ENCODE measurements at regions not wholly inside any gene's neighbourhood (a gene's known extent, or its start where the extent isn't known, plus 50 kb on each side); places are given as distances from the start of the nearest gene placed in this dataset.

DNA sequence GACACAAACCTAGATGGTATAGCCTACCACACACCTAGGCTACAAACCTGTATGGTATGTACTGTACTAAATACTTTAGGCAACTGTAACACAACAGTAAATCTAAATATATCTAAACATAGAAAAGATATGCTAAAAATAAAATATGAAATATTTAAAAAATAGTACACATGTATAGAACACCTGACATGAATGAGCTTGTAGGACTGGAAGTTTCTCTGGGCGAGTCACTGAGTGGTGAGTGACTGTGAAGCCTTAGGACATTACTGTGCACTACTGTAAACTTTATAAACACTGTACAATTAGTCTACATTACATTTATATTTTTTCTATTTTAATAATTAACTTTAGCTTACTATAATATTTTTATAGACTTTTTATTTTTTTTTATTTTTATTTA is 1301.3 kb downstream of the FAM181B start:
- H3K9ac ChIP-seq (ENCODE audit: insufficient read depth, low read depth, low read length): no peak overlapping the region
- TF ChIP-seq ZNF251 (CRISPR knock-in tag; IDR thresholded peaks at IDR 0.05) (no peak), PITX1 (CRISPR knock-in tag; IDR thresholded peaks at IDR 0.05) (no peak), HNRNPL (IDR thresholded peaks at IDR 0.05; ENCODE audit: low read depth, low read length) (no peak), ZBTB44 (CRISPR knock-in tag; IDR thresholded peaks at IDR 0.05) (no peak), TRIM24 (CRISPR knock-in tag; IDR thresholded peaks at IDR 0.05) (no peak), ERF (CRISPR knock-in tag; IDR thresholded peaks at IDR 0.05) (no peak), ZNF101 (CRISPR knock-in tag; IDR thresholded peaks at IDR 0.05; ENCODE audit: borderline replicate concordance, low read depth) (no peak), ZNF567 (CRISPR knock-in tag; IDR thresholded peaks at IDR 0.05; ENCODE audit: borderline replicate concordance) (no peak), NR2F2 (IDR thresholded peaks at IDR 0.05; ENCODE audit: borderline replicate concordance, low read depth) (no peak), IRX3 (CRISPR knock-in tag; IDR thresholded peaks at IDR 0.05; ENCODE audit: borderline replicate concordance, low read depth) (no peak), RAD21 (CRISPR knock-in tag; IDR thresholded peaks at IDR 0.05) (no peak), ZNF619 (CRISPR knock-in tag; IDR thresholded peaks at IDR 0.05) (no peak)
- no peak overlapping the region for H3K27ac ChIP-seq (ENCODE audit: extremely low read length, insufficient read depth, low read length)
- CTCF ChIA-PET (ENCODE audit: low intra/inter-chr PET ratio, low total read pairs): no interaction called here
- POLR2A ChIA-PET: no interaction called here
- WGBS (ENCODE audit: low lambda C conversion rate): 10% methylated on average over 1 of the region's 1 CpG
- no peak for ATAC-seq
- no peak overlapping the region for H3K4me2 ChIP-seq (ENCODE audit: low read depth, low read length)
- H3K4me1 ChIP-seq (ENCODE audit: insufficient read depth, low read length): no peaks in the 10 kb centered on the region
- intact Hi-C loops (cut with micrococcal nuclease; ENCODE audit: unreplicated experiment): no loop called here
- no peaks in the 10 kb centered on the region for H3K9me3 ChIP-seq (ENCODE audit: low read length)
- H3K79me2 ChIP-seq (ENCODE audit: insufficient read depth, low read length): no peaks in the 10 kb centered on the region
- in situ Hi-C loops (cut with HindIII; ENCODE audit: extremely low pct_ligation_motif_present, low pct_unique_long_range_greater_than_20kb): no loop called here
- H3K36me3 ChIP-seq (replicated peaks in 1 of 2; ENCODE audit: control insufficient read depth in 1 of 2, insufficient read depth in 2 of 2, low read length in 2 of 2): no peaks in the 10 kb centered on the region
- DNase-seq (ENCODE audit: low spot score): no peak
- no peaks in the 10 kb centered on the region for H4K20me1 ChIP-seq (ENCODE audit: insufficient read depth, low read length)
- FAIRE-seq: no peak
- BruUV-seq (replicated peaks): no TSS peak
- H3K4me3 ChIP-seq (replicated peaks in 1 of 3; ENCODE audit: insufficient read depth in 1 of 3, low read depth in 2 of 3, low read length in 3 of 3): no peak overlapping the region
- no peak overlapping the region for H2AFZ ChIP-seq (ENCODE audit: low read length)
- H3K27me3 ChIP-seq (ENCODE audit: control insufficient read depth in 1 of 2, insufficient read depth in 2 of 2, low read length in 2 of 2): no peaks in the 10 kb centered on the region
